Right lobe of liver (tissue), 6 donors: ENCODE measurements at regions not wholly inside any gene's neighbourhood (a gene's known extent, or its start where the extent isn't known, plus 50 kb on each side); places are given as distances from the start of the nearest gene placed in this dataset.

Source experiments
- ATAC-seq, 4 donors: fragments of 200-7000 bp; cut with Tn5 transposase; one replicate each; pipeline ENCODE4 v1.9.1; 2020; ENCODE audit warnings: mild to moderate bottlenecking in 4 of 4, moderate library complexity in 4 of 4
- DNase-seq, 3 donors: peaks; one replicate each; pipeline ENCODE4 v3.0.0-alpha.2; 2020
- H3K27ac ChIP-seq, 3 donors: fragments of 200-600 bp; one replicate each; pipeline ENCODE4 v1.8.0; 2022
- H3K27me3 ChIP-seq, 2 donors: fragments of 200-600 bp; one replicate each; pipeline ENCODE4 v1.8.0; 2022
- H3K36me3 ChIP-seq, 4 donors: fragments of 200-600 bp; sonication (generic) in 1 of 4; one replicate each; pipeline versions ENCODE4 v1.5.1 to v1.8.0; 2017 to 2022; ENCODE audit warnings: control low read depth in 1 of 4
- H3K4me1 ChIP-seq, 4 donors: fragments of 200-600 bp; sonication (generic) in 1 of 4; one replicate each; pipeline versions ENCODE4 v1.5.1 to v1.8.0; 2017 to 2022; ENCODE audit warnings: control low read depth in 1 of 4
- H3K4me3 ChIP-seq, 3 donors: fragments of 200-600 bp; one replicate each; pipeline ENCODE4 v1.8.0; 2022
- H3K9me3 ChIP-seq, 4 donors: fragments of 200-600 bp; sonication (generic) in 1 of 4; one replicate each; pipeline versions ENCODE4 v1.5.1 to v1.8.0; 2017 to 2022; ENCODE audit warnings: control low read depth in 1 of 4
- POLR2A ChIP-seq: fragments of 450-650 bp; IDR thresholded peaks from one replicate; pipeline ENCODE4 v1.6.1; 2017; ENCODE audit warnings: antibody characterized with exemption, mild to moderate bottlenecking
- WGBS: methylation state at CpG from one replicate; pipeline ENCODE4 v1.1.6; 2018; ENCODE audit warnings: low coverage, low lambda C conversion rate; ENCODE audit not compliant: insufficient coverage; ENCODE audit errors: missing lambda C conversion rate; 5-methylcytosine and 5-hydroxymethylcytosine counted together
- intact Hi-C, 2 donors: fragments of 100-400 bp; cut with DNase I; formaldehyde crosslinking; loops; one replicate each; pipeline versions ENCODE4 v1.11.2 to v1.14.1; 2022
- TF ChIP-seq, protein P1 (sequence below), 4 donors: fragments of 200-600 bp in 3 of 4; fragments of 450-650 bp in 1 of 4; IDR thresholded peaks; one replicate each; pipeline versions ENCODE4 v1.5.1 to v1.8.0; 2016 to 2022; ENCODE audit warnings: antibody characterized with exemption in 4 of 4, mild to moderate bottlenecking in 2 of 4
- donor health status: DM: no; HTN: yes; CAD: no.
- donor health status: DM: no; HTN: no; CAD: no.
- donor health status: DM: no; HTN: no; CAD: no.
- donor health status: DM: no; HTN: yes; CAD: no.
- donor health status: DM: no; HTN: yes; CAD: no.

GRCh38 chr22:44392446-44392921 is 79.7 kb upstream of the SHISAL1 start:
- Histone ChIP-seq H3K36me3 (no peaks in the 10 kb centered on the region), H3K4me3 (no peak overlapping the region), H3K27ac (no peak overlapping the region), H3K9me3 (no peaks in the 10 kb centered on the region), H3K4me1 (no peaks in the 10 kb centered on the region), H3K27me3 (no peaks in the 10 kb centered on the region)
- DNase-seq, result peak in 2 of 3 donors; percentile 23 to 33
- intact Hi-C loops, result no loop called here
- no peak for ATAC-seq
- no CpG with 5 or more reads among the region's 6 CpGs for WGBS
- TF ChIP-seq POLR2A, result no peak
- TF ChIP-seq, protein P1, sequence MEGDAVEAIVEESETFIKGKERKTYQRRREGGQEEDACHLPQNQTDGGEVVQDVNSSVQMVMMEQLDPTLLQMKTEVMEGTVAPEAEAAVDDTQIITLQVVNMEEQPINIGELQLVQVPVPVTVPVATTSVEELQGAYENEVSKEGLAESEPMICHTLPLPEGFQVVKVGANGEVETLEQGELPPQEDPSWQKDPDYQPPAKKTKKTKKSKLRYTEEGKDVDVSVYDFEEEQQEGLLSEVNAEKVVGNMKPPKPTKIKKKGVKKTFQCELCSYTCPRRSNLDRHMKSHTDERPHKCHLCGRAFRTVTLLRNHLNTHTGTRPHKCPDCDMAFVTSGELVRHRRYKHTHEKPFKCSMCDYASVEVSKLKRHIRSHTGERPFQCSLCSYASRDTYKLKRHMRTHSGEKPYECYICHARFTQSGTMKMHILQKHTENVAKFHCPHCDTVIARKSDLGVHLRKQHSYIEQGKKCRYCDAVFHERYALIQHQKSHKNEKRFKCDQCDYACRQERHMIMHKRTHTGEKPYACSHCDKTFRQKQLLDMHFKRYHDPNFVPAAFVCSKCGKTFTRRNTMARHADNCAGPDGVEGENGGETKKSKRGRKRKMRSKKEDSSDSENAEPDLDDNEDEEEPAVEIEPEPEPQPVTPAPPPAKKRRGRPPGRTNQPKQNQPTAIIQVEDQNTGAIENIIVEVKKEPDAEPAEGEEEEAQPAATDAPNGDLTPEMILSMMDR (IDR thresholded peaks at IDR 0.05), result no peak

DNA sequence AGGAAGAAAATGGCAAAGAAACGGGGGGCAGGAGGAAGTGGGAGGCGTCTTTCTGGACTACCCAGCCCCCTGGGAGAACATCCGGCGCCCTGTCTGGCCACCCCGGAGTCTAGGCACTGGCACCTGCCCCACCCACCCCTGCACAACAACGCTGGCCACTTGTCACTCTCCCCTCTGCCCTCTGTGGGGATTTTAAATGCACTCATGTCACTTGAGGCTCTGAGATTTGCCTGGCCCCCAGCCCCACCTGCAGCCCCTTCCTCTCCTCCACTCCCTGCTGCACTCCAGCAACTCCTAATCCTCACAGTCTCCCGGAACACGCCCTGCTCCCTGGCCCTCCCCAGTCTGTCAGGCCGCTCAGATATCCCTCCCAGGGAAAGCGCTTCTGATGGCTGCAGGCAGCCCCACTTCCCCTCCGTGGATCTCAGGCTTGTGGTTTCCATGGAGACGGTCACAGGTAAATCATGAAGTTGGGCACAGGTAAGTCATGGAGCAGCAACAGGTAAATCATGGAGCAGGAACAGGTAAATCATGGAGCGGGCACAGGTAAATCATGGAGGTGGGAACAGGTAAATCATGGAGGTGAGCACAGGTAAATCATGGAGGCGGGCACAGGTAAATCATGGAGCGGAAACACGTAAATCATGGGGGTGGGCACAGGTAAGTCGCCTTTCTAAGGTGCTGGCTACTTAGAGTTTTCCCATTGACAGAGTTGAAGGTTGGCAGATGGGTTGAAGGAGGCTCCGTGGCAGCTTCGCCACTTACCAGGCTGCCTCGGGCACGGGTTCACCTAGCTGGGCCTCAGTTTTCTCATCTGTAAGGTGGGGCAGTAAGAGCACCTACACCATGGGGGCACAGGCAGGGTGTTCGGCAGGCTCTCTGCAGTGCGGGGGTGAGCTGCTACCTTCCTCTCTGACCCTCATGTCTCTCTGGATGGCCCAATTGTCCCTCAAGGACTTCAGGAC is 79.0 kb upstream of the SHISAL1 start:
- Histone ChIP-seq H3K9me3 (no peaks in the 10 kb centered on the region), H3K4me1 (no peaks in the 10 kb centered on the region), H3K36me3 (no peaks in the 10 kb centered on the region), H3K4me3 (no peak overlapping the region), H3K27ac (no peak overlapping the region), H3K27me3 (no peaks in the 10 kb centered on the region)
- ATAC-seq (no peak), DNase-seq (peak in 2 of 3 donors; percentile 29 to 33)
- TF ChIP-seq, protein P1 (IDR thresholded peaks at IDR 0.05), result no peak
- TF ChIP-seq POLR2A, result no peak
- intact Hi-C loops, result no loop called here
- 45% methylated on average over 12 of the region's 23 CpGs for WGBS

GRCh38 chr22:44391015-44391414 is 78.3 kb upstream of the SHISAL1 start:
- peak in 2 of 3 donors; percentile 29 to 31 for DNase-seq
- no peak overlapping the region for H3K27ac ChIP-seq
- H3K9me3 ChIP-seq, result no peaks in the 10 kb centered on the region
- H3K36me3 ChIP-seq, result no peaks in the 10 kb centered on the region
- H3K27me3 ChIP-seq, result no peaks in the 10 kb centered on the region
- ATAC-seq, result no peak
- no peak overlapping the region for H3K4me3 ChIP-seq
- intact Hi-C loops, result no loop called here
- no peaks in the 10 kb centered on the region for H3K4me1 ChIP-seq
- 0% methylated on average over 1 of the region's 6 CpGs for WGBS
- no peak for TF ChIP-seq POLR2A
- TF ChIP-seq, protein P1 (IDR thresholded peaks at IDR 0.05), result no peak

DNA sequence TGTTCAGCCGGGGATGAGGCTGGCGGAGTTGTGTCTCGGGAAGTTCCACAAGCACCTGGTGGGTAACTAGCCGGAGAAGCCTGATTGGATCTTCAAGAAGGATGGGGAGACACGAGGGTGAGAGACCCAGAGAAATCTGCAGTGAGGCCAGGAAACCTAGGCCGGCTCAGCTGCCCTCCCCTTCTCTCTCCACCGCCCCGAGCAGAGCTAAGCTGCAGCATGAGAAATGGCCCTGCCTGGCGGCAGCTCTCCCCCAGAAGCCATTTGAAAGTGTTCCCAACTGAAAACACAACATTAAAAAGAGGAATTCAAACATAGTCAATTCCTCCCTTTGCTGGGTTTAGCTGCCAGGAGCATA is 77.8 kb upstream of the SHISAL1 start:
- H3K27me3 ChIP-seq, result no peaks in the 10 kb centered on the region
- TF ChIP-seq, protein P1 (IDR thresholded peaks at IDR 0.05), result no peak
- TF ChIP-seq POLR2A, result no peak
- DNase-seq, result peak in 1 of 3 donors; percentile 11
- no peak overlapping the region for H3K4me3 ChIP-seq
- H3K27ac ChIP-seq, result no peak overlapping the region
- ATAC-seq, result no peak
- H3K36me3 ChIP-seq, result no peaks in the 10 kb centered on the region
- intact Hi-C loops, result no loop called here
- no CpG with 5 or more reads among the region's 9 CpGs for WGBS
- H3K4me1 ChIP-seq, result no peaks in the 10 kb centered on the region
- no peaks in the 10 kb centered on the region for H3K9me3 ChIP-seq
